ENCODE measurements at regions not wholly inside any gene's neighbourhood (a gene's known extent, or its start where the extent isn't known, plus 50 kb on each side); places are given as distances from the start of the nearest gene placed in this dataset.

DNA sequence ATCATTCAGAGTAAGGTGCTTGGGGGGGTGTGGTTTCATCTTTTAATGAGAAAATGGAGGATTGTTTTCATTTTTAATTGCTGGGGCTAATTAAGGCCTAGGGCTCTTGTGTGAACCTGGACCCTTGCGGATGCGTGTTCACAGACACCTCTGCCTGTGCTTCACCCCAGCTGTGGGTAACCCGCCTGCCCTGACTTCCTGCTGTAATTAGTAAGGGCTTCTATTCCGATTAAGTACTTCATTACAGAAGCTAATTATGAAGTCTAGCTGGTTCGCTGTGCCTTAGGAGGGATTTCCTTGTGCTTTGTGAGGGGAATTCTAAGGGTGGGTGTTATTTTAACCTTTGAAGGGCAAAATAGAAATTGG is 215.3 kb downstream of the PMP22 start:
- Mint-ChIP-seq H3K4me1 (ENCODE audit: low read depth, unreplicated experiment) (no peaks in the 10 kb centered on the region), H3K9me3 (ENCODE audit: unreplicated experiment) (no peaks in the 10 kb centered on the region), H3K4me3 (ENCODE audit: unreplicated experiment) (no peak overlapping the region), H3K27me3 (ENCODE audit: insufficient read depth, unreplicated experiment) (peaks cover 5% of the 10 kb centered on the region), H3K27ac (ENCODE audit: unreplicated experiment) (no peak overlapping the region), H3K36me3 (ENCODE audit: insufficient read depth, unreplicated experiment) (no peaks in the 10 kb centered on the region)
- no TSS peak for BruUV-seq (replicated peaks)
- H3K4me1 ChIP-seq: no peaks in the 10 kb centered on the region
- CTCF ChIA-PET: no interaction called here
- H3K9me3 ChIP-seq: no peaks in the 10 kb centered on the region
- DNase-seq: no peak
- POLR2A ChIA-PET: no interaction called here
- no peaks in the 10 kb centered on the region for H3K36me3 ChIP-seq (ENCODE audit: control insufficient read depth, insufficient read depth, low read length)
- intact Hi-C loops (cut with micrococcal nuclease; ENCODE audit: unreplicated experiment): no loop called here
- TF ChIP-seq, protein P1, sequence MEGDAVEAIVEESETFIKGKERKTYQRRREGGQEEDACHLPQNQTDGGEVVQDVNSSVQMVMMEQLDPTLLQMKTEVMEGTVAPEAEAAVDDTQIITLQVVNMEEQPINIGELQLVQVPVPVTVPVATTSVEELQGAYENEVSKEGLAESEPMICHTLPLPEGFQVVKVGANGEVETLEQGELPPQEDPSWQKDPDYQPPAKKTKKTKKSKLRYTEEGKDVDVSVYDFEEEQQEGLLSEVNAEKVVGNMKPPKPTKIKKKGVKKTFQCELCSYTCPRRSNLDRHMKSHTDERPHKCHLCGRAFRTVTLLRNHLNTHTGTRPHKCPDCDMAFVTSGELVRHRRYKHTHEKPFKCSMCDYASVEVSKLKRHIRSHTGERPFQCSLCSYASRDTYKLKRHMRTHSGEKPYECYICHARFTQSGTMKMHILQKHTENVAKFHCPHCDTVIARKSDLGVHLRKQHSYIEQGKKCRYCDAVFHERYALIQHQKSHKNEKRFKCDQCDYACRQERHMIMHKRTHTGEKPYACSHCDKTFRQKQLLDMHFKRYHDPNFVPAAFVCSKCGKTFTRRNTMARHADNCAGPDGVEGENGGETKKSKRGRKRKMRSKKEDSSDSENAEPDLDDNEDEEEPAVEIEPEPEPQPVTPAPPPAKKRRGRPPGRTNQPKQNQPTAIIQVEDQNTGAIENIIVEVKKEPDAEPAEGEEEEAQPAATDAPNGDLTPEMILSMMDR (IDR thresholded peaks at IDR 0.05; ENCODE audit: insufficient read depth in 1 of 2, low read depth in 1 of 2, low read length in 1 of 2, severe bottlenecking in 1 of 2, unreplicated experiment in 1 of 2): no peak
- H3K27me3 ChIP-seq (replicated peaks; ENCODE audit: control insufficient read depth, insufficient read depth, low read length): no peaks in the 10 kb centered on the region
- no peak overlapping the region for H3K4me3 ChIP-seq (ENCODE audit: low read depth, low read length)

DNA sequence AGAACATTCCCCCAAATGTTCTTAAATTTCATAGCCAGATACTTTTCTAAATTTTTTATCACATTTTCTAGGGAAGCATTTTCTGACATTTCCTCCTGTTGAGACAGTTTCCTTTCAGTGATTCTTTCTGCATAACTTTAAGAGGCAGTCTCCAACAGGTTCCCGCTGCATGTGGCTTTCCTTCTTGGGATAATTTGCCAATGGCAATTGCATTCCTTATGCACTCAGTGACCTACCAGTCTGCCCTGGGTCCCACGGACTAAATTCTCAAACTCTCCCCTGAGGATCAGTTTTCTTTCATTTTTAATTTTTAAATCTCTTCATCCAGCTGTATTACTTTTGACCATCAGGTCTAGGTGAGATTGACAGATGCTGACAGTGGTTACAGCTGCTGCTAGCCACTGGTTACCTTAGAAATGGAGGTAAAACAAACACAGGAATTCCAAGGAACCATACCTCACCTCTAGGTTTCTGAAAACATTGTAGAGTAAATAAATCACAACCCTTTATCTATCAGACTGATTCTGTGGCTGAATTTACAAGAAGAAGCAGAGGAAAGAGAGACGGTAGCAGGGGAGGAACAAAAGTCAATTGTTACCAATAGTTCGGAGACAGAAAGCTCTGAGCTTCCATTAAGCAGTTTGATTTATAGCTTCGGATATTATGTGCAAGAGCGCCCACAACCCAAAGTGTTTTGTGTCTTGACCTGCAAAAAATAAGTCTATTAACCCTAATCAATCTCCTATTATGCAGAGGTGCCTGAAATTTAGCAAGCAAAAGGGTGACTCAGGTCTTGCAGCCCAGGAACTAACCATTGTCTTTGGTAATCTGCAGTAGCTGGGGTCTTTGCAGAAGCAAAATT is 216.0 kb downstream of the PMP22 start:
- Mint-ChIP-seq H3K27ac (ENCODE audit: unreplicated experiment) (no peak overlapping the region), H3K9me3 (ENCODE audit: unreplicated experiment) (no peaks in the 10 kb centered on the region), H3K4me1 (ENCODE audit: low read depth, unreplicated experiment) (no peaks in the 10 kb centered on the region), H3K27me3 (ENCODE audit: insufficient read depth, unreplicated experiment) (peaks cover 9% of the 10 kb centered on the region), H3K4me3 (ENCODE audit: unreplicated experiment) (no peak overlapping the region), H3K36me3 (ENCODE audit: insufficient read depth, unreplicated experiment) (no peaks in the 10 kb centered on the region)
- intact Hi-C loops (cut with micrococcal nuclease; ENCODE audit: unreplicated experiment): no loop called here
- Histone ChIP-seq H3K27me3 (replicated peaks; ENCODE audit: control insufficient read depth, insufficient read depth, low read length) (no peaks in the 10 kb centered on the region), H3K4me1 (no peaks in the 10 kb centered on the region), H3K4me3 (ENCODE audit: low read depth, low read length) (no peak overlapping the region), H3K9me3 (no peaks in the 10 kb centered on the region), H3K36me3 (ENCODE audit: control insufficient read depth, insufficient read depth, low read length) (no peaks in the 10 kb centered on the region)
- TF ChIP-seq, protein P1 (IDR thresholded peaks at IDR 0.05; ENCODE audit: insufficient read depth in 1 of 2, low read depth in 1 of 2, low read length in 1 of 2, severe bottlenecking in 1 of 2, unreplicated experiment in 1 of 2): no peak
- CTCF ChIA-PET: no interaction called here
- BruUV-seq (replicated peaks): no TSS peak
- DNase-seq: no peak
- POLR2A ChIA-PET: no interaction called here

DNA sequence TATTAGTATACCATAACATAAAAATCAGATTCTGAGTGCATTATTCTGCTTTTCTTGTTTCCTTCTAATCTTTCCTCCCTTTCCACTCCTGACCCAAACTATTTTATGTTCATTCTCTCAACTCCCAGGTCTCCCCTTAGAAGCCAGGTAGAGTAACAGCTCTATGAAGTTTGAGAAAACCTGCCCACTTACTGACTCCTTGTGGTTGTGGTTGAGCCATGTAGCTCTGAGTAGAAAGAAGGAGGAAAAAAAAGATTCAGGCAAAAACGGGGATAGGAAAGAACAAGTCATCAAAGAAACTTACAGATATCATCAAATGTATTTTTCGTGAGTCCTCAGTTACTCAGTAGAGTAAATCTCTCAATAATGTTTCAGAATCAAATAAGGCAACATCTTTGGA is 216.7 kb downstream of the PMP22 start:
- no TSS peak for BruUV-seq (replicated peaks)
- no peak overlapping the region for H3K27ac Mint-ChIP-seq (ENCODE audit: unreplicated experiment)
- no peak for DNase-seq
- TF ChIP-seq, protein P1 (IDR thresholded peaks at IDR 0.05; ENCODE audit: insufficient read depth in 1 of 2, low read depth in 1 of 2, low read length in 1 of 2, severe bottlenecking in 1 of 2, unreplicated experiment in 1 of 2): no peak
- Histone ChIP-seq H3K4me1 (no peaks in the 10 kb centered on the region), H3K36me3 (ENCODE audit: control insufficient read depth, insufficient read depth, low read length) (no peaks in the 10 kb centered on the region), H3K27me3 (replicated peaks; ENCODE audit: control insufficient read depth, insufficient read depth, low read length) (no peaks in the 10 kb centered on the region), H3K4me3 (ENCODE audit: low read depth, low read length) (no peak overlapping the region), H3K9me3 (no peaks in the 10 kb centered on the region)
- CTCF ChIA-PET: no interaction called here
- peaks cover 9% of the 10 kb centered on the region for H3K27me3 Mint-ChIP-seq (ENCODE audit: insufficient read depth, unreplicated experiment)
- no peaks in the 10 kb centered on the region for H3K4me1 Mint-ChIP-seq (ENCODE audit: low read depth, unreplicated experiment)
- intact Hi-C loops (cut with micrococcal nuclease; ENCODE audit: unreplicated experiment): no loop called here
- H3K9me3 Mint-ChIP-seq (ENCODE audit: unreplicated experiment): no peaks in the 10 kb centered on the region
- POLR2A ChIA-PET: no interaction called here
- H3K4me3 Mint-ChIP-seq (ENCODE audit: unreplicated experiment): no peak overlapping the region
- H3K36me3 Mint-ChIP-seq (ENCODE audit: insufficient read depth, unreplicated experiment): no peaks in the 10 kb centered on the region

All from Caco-2 (cell line).